Fibroblast of lung (primary cell): ENCODE measurements at regions not wholly inside any gene's neighbourhood (a gene's known extent, or its start where the extent isn't known, plus 50 kb on each side); places are given as distances from the start of the nearest gene placed in this dataset.

ENCODE experiments used
- DNase-seq, 2 donors: peaks; one replicate each; pipeline versions ENCODE4 v3.0.0 to v3.0.0-alpha.2; 2010; ENCODE audit warnings: low read depth in 2 of 2
- H2AFZ ChIP-seq: 2 replicates; pipeline ENCODE4 v1.5.1; 2012; ENCODE audit warnings: low read length, control low read depth, inconsistent platforms
- H3K27ac ChIP-seq: 2 replicates; pipeline ENCODE4 v1.5.1; 2011; ENCODE audit warnings: low read length, control low read depth; ENCODE audit not compliant: insufficient read depth
- H3K27me3 ChIP-seq: 2 replicates; pipeline ENCODE4 v1.5.1; 2011; ENCODE audit warnings: mild to moderate bottlenecking, low read length; ENCODE audit not compliant: control insufficient read depth, insufficient read depth
- H3K36me3 ChIP-seq: 2 replicates; pipeline ENCODE4 v1.5.1; 2011; ENCODE audit warnings: low read length; ENCODE audit not compliant: control insufficient read depth, insufficient read depth
- H3K4me1 ChIP-seq: 2 replicates; pipeline ENCODE4 v1.5.1; 2011; ENCODE audit warnings: low read length; ENCODE audit not compliant: control insufficient read depth, insufficient read depth; ENCODE audit errors: extremely low read depth
- H3K4me2 ChIP-seq: 2 replicates; pipeline ENCODE4 v1.5.1; 2011; ENCODE audit warnings: low read length, control low read depth; ENCODE audit not compliant: insufficient read depth; ENCODE audit errors: extremely low read depth
- H3K4me3 ChIP-seq, 4 experiments: fragments of 200-600 bp in 1 of 4; sonication (generic) in 1 of 4; replicated peaks in 1 of 4; 2 replicates each; pipeline ENCODE4 v1.5.1; 2011 to 2016; ENCODE audit warnings: low read length in 4 of 4, low read depth in 3 of 4, mild to moderate bottlenecking in 3 of 4, control low read depth in 2 of 4, inconsistent platforms in 1 of 4, mixed read lengths in 1 of 4; ENCODE audit not compliant: insufficient read depth in 1 of 4; ENCODE audit errors: control extremely low read depth in 1 of 4
- H3K79me2 ChIP-seq: 2 replicates; pipeline ENCODE4 v1.5.1; 2012; ENCODE audit warnings: mild to moderate bottlenecking, low read length, inconsistent platforms; ENCODE audit not compliant: control insufficient read depth, insufficient read depth
- H3K9ac ChIP-seq: 2 replicates; pipeline ENCODE4 v1.5.1; 2011; ENCODE audit warnings: mild to moderate bottlenecking, low read length, control low read depth; ENCODE audit not compliant: insufficient read depth
- H3K9me3 ChIP-seq: 2 replicates; pipeline ENCODE4 v1.5.1; 2012; ENCODE audit warnings: low read depth, low read length; ENCODE audit not compliant: control insufficient read depth, insufficient read depth
- H4K20me1 ChIP-seq: 2 replicates; pipeline ENCODE4 v1.5.1; 2011; ENCODE audit warnings: low read length; ENCODE audit not compliant: control insufficient read depth, insufficient read depth; ENCODE audit errors: extremely low read depth
- EZH2 ChIP-seq: IDR thresholded peaks from 2 replicates; pipeline ENCODE4 v1.5.1; 2012; ENCODE audit warnings: low read length, control low read depth, mild to moderate bottlenecking; ENCODE audit errors: missing control alignments
- TF ChIP-seq, protein P1 (sequence below), 2 donors: IDR thresholded peaks in 1 of 2; conservative IDR thresholded peaks in 1 of 2; 1 replicate in 1 of 2; 2 replicates in 1 of 2; pipeline ENCODE4 v1.5.1; 2011 to 2012; ENCODE audit warnings: low read length in 2 of 2, control low read depth in 1 of 2, inconsistent platforms in 1 of 2, low read depth in 1 of 2, mild to moderate bottlenecking in 1 of 2

DNA sequence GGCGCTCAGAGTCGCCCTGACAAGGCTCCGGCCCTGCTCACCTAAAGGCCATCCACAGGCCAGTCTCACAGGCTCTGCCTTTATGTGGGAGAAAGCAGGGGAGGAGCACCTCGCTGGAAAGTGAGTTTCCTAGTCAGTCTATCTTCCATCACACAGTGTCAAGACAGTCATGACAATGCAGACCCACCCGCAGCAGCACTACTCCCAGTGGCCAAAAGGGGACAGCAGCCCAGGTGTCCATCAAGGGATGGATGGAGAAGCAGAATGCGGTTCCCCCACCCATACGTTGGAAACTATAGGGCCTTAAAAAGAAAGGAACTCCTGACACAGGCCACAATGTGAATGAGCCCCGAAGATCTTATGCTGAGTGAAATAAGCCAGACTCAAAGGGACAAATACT lies 226.8 kb downstream of the ENGASE start:
- Histone ChIP-seq H3K27me3 (no peaks in the 10 kb centered on the region), H3K9ac (no peak overlapping the region), H3K9me3 (no peaks in the 10 kb centered on the region), H4K20me1 (no peaks in the 10 kb centered on the region), H3K36me3 (no peaks in the 10 kb centered on the region), H3K27ac (no peak overlapping the region), H2AFZ (no peak overlapping the region), H3K4me1 (no peaks in the 10 kb centered on the region), H3K4me2 (no peak overlapping the region), H3K4me3 (no peak overlapping the region), H3K79me2 (no peaks in the 10 kb centered on the region)
- DNase-seq = no peak
- TF ChIP-seq, protein P1, sequence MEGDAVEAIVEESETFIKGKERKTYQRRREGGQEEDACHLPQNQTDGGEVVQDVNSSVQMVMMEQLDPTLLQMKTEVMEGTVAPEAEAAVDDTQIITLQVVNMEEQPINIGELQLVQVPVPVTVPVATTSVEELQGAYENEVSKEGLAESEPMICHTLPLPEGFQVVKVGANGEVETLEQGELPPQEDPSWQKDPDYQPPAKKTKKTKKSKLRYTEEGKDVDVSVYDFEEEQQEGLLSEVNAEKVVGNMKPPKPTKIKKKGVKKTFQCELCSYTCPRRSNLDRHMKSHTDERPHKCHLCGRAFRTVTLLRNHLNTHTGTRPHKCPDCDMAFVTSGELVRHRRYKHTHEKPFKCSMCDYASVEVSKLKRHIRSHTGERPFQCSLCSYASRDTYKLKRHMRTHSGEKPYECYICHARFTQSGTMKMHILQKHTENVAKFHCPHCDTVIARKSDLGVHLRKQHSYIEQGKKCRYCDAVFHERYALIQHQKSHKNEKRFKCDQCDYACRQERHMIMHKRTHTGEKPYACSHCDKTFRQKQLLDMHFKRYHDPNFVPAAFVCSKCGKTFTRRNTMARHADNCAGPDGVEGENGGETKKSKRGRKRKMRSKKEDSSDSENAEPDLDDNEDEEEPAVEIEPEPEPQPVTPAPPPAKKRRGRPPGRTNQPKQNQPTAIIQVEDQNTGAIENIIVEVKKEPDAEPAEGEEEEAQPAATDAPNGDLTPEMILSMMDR (conservative IDR thresholded peaks at IDR 0.05 in 1 of 2, IDR thresholded peaks at IDR 0.05 in 1 of 2; ENCODE audit: low read depth in 1 of 2, low read length in 2 of 2) = no peak
- no peak for TF ChIP-seq EZH2

DNA sequence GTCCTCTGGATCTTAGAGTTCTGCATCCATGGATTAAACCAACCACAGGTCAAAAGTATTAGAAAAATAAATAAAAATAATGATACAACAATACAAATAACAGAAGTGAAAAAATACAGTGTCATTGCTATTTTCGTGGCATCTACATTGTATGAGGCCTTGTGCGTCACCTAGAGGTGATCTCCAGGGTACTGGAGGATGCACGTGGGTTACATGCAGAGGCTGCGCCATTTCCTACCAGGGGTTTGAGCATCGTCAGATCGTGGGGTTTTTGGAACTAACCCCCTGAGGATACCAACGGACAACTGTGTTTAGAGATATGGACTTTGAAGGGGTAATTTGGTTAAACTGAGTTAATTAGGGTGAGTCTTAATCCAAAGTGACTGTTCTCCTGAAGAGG lies 224.7 kb downstream of the ENGASE start:
- no peak for TF ChIP-seq EZH2
- TF ChIP-seq, protein P1 (conservative IDR thresholded peaks at IDR 0.05 in 1 of 2, IDR thresholded peaks at IDR 0.05 in 1 of 2; ENCODE audit: low read depth in 1 of 2, low read length in 2 of 2) = no peak
- H3K36me3 ChIP-seq = no peaks in the 10 kb centered on the region

DNA sequence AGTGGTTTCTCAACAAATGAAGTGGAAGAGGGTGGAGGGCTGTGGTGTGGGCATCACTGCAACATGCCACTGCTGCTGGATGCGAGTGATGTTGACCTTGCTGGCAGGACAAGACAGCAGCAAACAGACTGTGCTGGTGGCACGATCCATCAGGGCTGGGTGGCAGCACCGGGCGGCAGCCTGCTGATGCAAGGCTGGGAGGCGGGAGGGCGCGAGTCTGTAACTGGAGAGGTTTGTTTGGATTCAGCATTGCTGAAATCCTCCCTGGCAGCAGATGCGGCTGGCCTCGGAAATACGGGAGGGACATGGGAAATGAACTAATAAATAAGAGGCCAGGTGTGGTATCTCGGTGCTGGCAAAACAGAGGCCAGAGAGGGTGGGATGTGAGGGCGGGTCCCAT lies 224.2 kb downstream of the ENGASE start:
- Histone ChIP-seq H3K79me2 (no peaks in the 10 kb centered on the region), H3K27ac (no peak overlapping the region), H4K20me1 (no peaks in the 10 kb centered on the region), H3K4me1 (no peaks in the 10 kb centered on the region), H3K4me2 (no peak overlapping the region), H3K36me3 (no peaks in the 10 kb centered on the region), H3K9ac (no peak overlapping the region), H3K27me3 (no peaks in the 10 kb centered on the region), H2AFZ (no peak overlapping the region), H3K4me3 (no peak overlapping the region), H3K9me3 (no peaks in the 10 kb centered on the region)
- no peak for DNase-seq
- TF ChIP-seq, protein P1 (conservative IDR thresholded peaks at IDR 0.05 in 1 of 2, IDR thresholded peaks at IDR 0.05 in 1 of 2; ENCODE audit: low read depth in 1 of 2, low read length in 2 of 2) = no peak
- no peak for TF ChIP-seq EZH2

More for the DNA sequence above, 224.7 kb downstream of the ENGASE start:
- H3K9me3 ChIP-seq = no peaks in the 10 kb centered on the region
- H3K4me1 ChIP-seq = no peaks in the 10 kb centered on the region
- no peak overlapping the region for H3K9ac ChIP-seq
- no peaks in the 10 kb centered on the region for H4K20me1 ChIP-seq
- H3K27me3 ChIP-seq = no peaks in the 10 kb centered on the region
- H3K79me2 ChIP-seq = no peaks in the 10 kb centered on the region
- no peak for DNase-seq
- no peak overlapping the region for H3K4me2 ChIP-seq
- H2AFZ ChIP-seq = no peak overlapping the region
- no peak overlapping the region for H3K4me3 ChIP-seq
- no peak overlapping the region for H3K27ac ChIP-seq
